Stimulated activated naive B cell treated with anti-CD40 and anti-IgM and Interleukin-4, amounts not matched to agents 10 μg/mL and 1 μg/mL and 100 μg/mL, for 72 hours (primary cell): ENCODE measurements at regions not wholly inside any gene's neighbourhood (a gene's known extent, or its start where the extent isn't known, plus 50 kb on each side); places are given as distances from the start of the nearest gene placed in this dataset.

ENCODE experiments used
- ATAC-seq, 2 donors: fragments of 150-1000 bp; cut with Tn5 transposase; replicated peaks; 2 replicates each; pipeline ENCODE4 v1.10.0; 2021; ENCODE audit warnings: moderate library complexity in 1 of 2
- DNase-seq: peaks from one replicate; pipeline ENCODE4 v3.0.0; 2021
- H3K27ac Mint-ChIP-seq: one replicate; pipeline ENCODE4 v1.8.0; 2022; ENCODE audit warnings: mild to moderate bottlenecking, mixed read lengths
- H3K27me3 Mint-ChIP-seq, 2 donors: one replicate each; pipeline ENCODE4 v1.8.0; 2022; ENCODE audit warnings: mixed read lengths in 2 of 2
- H3K36me3 Mint-ChIP-seq, 2 donors: one replicate each; pipeline ENCODE4 v1.8.0; 2022; ENCODE audit warnings: mixed read lengths in 2 of 2, mild to moderate bottlenecking in 1 of 2
- H3K4me1 Mint-ChIP-seq, 2 donors: one replicate each; pipeline ENCODE4 v1.8.0; 2022; ENCODE audit warnings: mixed read lengths in 2 of 2, mild to moderate bottlenecking in 1 of 2
- H3K4me3 Mint-ChIP-seq, 2 donors: one replicate each; pipeline ENCODE4 v1.8.0; 2022; ENCODE audit warnings: mild to moderate bottlenecking in 2 of 2, mixed read lengths in 2 of 2, moderate library complexity in 1 of 2
- H3K9me3 Mint-ChIP-seq, 2 donors: one replicate each; pipeline ENCODE4 v1.8.0; 2022; ENCODE audit warnings: mixed read lengths in 2 of 2, mild to moderate bottlenecking in 1 of 2

- Mint-ChIP-seq H3K36me3 (no peaks in the 10 kb centered on the region), H3K4me1 (no peaks in the 10 kb centered on the region), H3K9me3 (peaks cover 2 to 9% of the 10 kb centered on the region in 2 donors), H3K27ac (no peak overlapping the region), H3K27me3 (no peaks in the 10 kb centered on the region), H3K4me3 (no peak overlapping the region)
- ATAC-seq (no peak), DNase-seq (no peak)
These were observed 98.1 kb upstream of the ADGRL4 start for GRCh38 chr1:79104617-79105016.

GRCh38 chr1:79100385-79100784, 93.9 kb upstream of the ADGRL4 start:
- H3K4me3 Mint-ChIP-seq, result no peak overlapping the region
- H3K36me3 Mint-ChIP-seq, result no peaks in the 10 kb centered on the region
- no peak for ATAC-seq
- H3K27me3 Mint-ChIP-seq, result no peaks in the 10 kb centered on the region
- DNase-seq, result no peak
- H3K4me1 Mint-ChIP-seq, result no peaks in the 10 kb centered on the region
- peaks cover 0 to 2% of the 10 kb centered on the region in 2 donors for H3K9me3 Mint-ChIP-seq
- no peak overlapping the region for H3K27ac Mint-ChIP-seq

- H3K4me3 Mint-ChIP-seq, result no peak overlapping the region
- H3K27me3 Mint-ChIP-seq, result no peaks in the 10 kb centered on the region
- ATAC-seq (no peak), DNase-seq (no peak)
- no peaks in the 10 kb centered on the region for H3K36me3 Mint-ChIP-seq
- no peaks in the 10 kb centered on the region for H3K9me3 Mint-ChIP-seq
- H3K27ac Mint-ChIP-seq, result no peak overlapping the region
- no peaks in the 10 kb centered on the region for H3K4me1 Mint-ChIP-seq
These were observed 84.5 kb upstream of the ADGRL4 start for GRCh38 chr1:79090985-79091384.

GRCh38 chr1:79089946-79090345, 83.4 kb upstream of the ADGRL4 start:
- no peak for ATAC-seq
- Mint-ChIP-seq H3K27ac (no peak overlapping the region), H3K36me3 (no peaks in the 10 kb centered on the region), H3K4me3 (no peak overlapping the region), H3K4me1 (no peaks in the 10 kb centered on the region), H3K9me3 (no peaks in the 10 kb centered on the region), H3K27me3 (no peaks in the 10 kb centered on the region)
- no peak for DNase-seq

GRCh38 chr1:79082233-79082632, 75.7 kb upstream of the ADGRL4 start:
- H3K9me3 Mint-ChIP-seq, result peaks cover 0 to 4% of the 10 kb centered on the region in 2 donors
- H3K4me1 Mint-ChIP-seq, result no peaks in the 10 kb centered on the region
- DNase-seq (no peak), ATAC-seq (no peak)
- H3K36me3 Mint-ChIP-seq, result no peaks in the 10 kb centered on the region
- no peak overlapping the region for H3K27ac Mint-ChIP-seq
- no peaks in the 10 kb centered on the region for H3K27me3 Mint-ChIP-seq
- H3K4me3 Mint-ChIP-seq, result no peak overlapping the region

- DNase-seq (no peak), ATAC-seq (no peak)
- H3K4me3 Mint-ChIP-seq, result no peak overlapping the region
- no peaks in the 10 kb centered on the region for H3K27me3 Mint-ChIP-seq
- H3K9me3 Mint-ChIP-seq, result peaks cover 0 to 4% of the 10 kb centered on the region in 2 donors
- no peak overlapping the region for H3K27ac Mint-ChIP-seq
- no peaks in the 10 kb centered on the region for H3K4me1 Mint-ChIP-seq
- no peaks in the 10 kb centered on the region for H3K36me3 Mint-ChIP-seq
These were observed 73.2 kb upstream of the ADGRL4 start for GRCh38 chr1:79079770-79080169.

- Mint-ChIP-seq H3K9me3 (peaks cover 0 to 2% of the 10 kb centered on the region in 2 donors), H3K36me3 (no peaks in the 10 kb centered on the region), H3K27ac (no peak overlapping the region), H3K4me1 (no peaks in the 10 kb centered on the region), H3K27me3 (no peaks in the 10 kb centered on the region), H3K4me3 (no peak overlapping the region)
- DNase-seq (no peak), ATAC-seq (no peak)
These were observed 68.4 kb upstream of the ADGRL4 start for GRCh38 chr1:79074975-79075374.

GRCh38 chr1:79069828-79070227, 63.3 kb upstream of the ADGRL4 start:
- ATAC-seq, result no peak
- H3K36me3 Mint-ChIP-seq, result no peaks in the 10 kb centered on the region
- H3K27ac Mint-ChIP-seq, result no peak overlapping the region
- no peak overlapping the region for H3K4me3 Mint-ChIP-seq
- no peaks in the 10 kb centered on the region for H3K27me3 Mint-ChIP-seq
- DNase-seq, result no peak
- no peaks in the 10 kb centered on the region for H3K4me1 Mint-ChIP-seq
- peaks cover 0 to 2% of the 10 kb centered on the region in 2 donors for H3K9me3 Mint-ChIP-seq

- Mint-ChIP-seq H3K4me3 (no peak overlapping the region), H3K27ac (no peak overlapping the region), H3K9me3 (peaks cover 14 to 18% of the 10 kb centered on the region in 2 donors), H3K36me3 (no peaks in the 10 kb centered on the region), H3K27me3 (no peaks in the 10 kb centered on the region), H3K4me1 (no peaks in the 10 kb centered on the region)
- no peak for ATAC-seq
- no peak for DNase-seq
These were observed 52.8 kb upstream of the ADGRL4 start for GRCh38 chr1:79059341-79059740.
